GM12878 (cell line): ENCODE measurements at regions not wholly inside any gene's neighbourhood (a gene's known extent, or its start where the extent isn't known, plus 50 kb on each side); places are given as distances from the start of the nearest gene placed in this dataset.

Source experiments
- ATAC-seq: fragments of 200-7000 bp; cut with Tn5 transposase; 3 replicates; pipeline ENCODE4 v1.9.1; 2020; ENCODE audit warnings: mild to moderate bottlenecking, moderate library complexity
- BruUV-seq: library from RNA; stranded (reverse); fragments of 400-500 nt; replicated peaks from 2 replicates; lab custom pipeline; 2021; lab: Mats Ljungman, UMichigan
- CTCF ChIA-PET: fragments of 300-600 bp; sonication (Branson Sonifier 250); formaldehyde crosslinking; extraction: SDS; loops from one replicate; lab custom pipeline; 2021; ENCODE audit warnings: inconsistent platforms; lab: Yijun Ruan, JAX
- POLR2A ChIA-PET: fragments of 350-600 bp; formaldehyde crosslinking; extraction: SDS; loops from one replicate; lab custom pipeline; 2021; ENCODE audit warnings: inconsistent platforms; lab: Charles Lee
- RAD21 ChIA-PET: fragments of 300-600 bp; sonication (Branson Sonifier 250); formaldehyde crosslinking; loops from one replicate; lab custom pipeline; 2023; ENCODE audit warnings: antibody characterized with exemption; ENCODE audit not compliant: unreplicated experiment; lab: Charles Lee
- SMC1A ChIA-PET: fragments of 300-600 bp; sonication (Branson Sonifier 250); formaldehyde crosslinking; loops from one replicate; lab custom pipeline; 2023; ENCODE audit not compliant: unreplicated experiment, uncharacterized antibody; lab: Charles Lee
- DNase-seq: peaks from one replicate; pipeline ENCODE4 v3.0.0-alpha.2; 2011; ENCODE audit warnings: low read depth, low spot score
- FAIRE-seq: peaks from 3 replicates; lab custom pipeline; 2011; peaks lifted over from hg19 to GRCh38; lab: Jason Lieb, UNC
- H2AFZ ChIP-seq: 2 replicates; pipeline ENCODE4 v1.6.0; 2011; ENCODE audit warnings: low read depth, low read length, control low read depth; ENCODE audit not compliant: control insufficient read depth
- H3K27ac ChIP-seq: 2 replicates; pipeline ENCODE4 v1.5.1; 2011; ENCODE audit warnings: control low read depth; ENCODE audit not compliant: control insufficient read depth, insufficient read depth
- H3K27me3 ChIP-seq, 2 experiments: replicated peaks in 1 of 2; 2 replicates each; pipeline versions ENCODE4 v1.6.0 to v1.6.1; 2011; ENCODE audit warnings: low read length in 1 of 2; ENCODE audit not compliant: control insufficient read depth in 2 of 2, insufficient read depth in 2 of 2
- H3K36me3 ChIP-seq, 2 experiments: 2 replicates each; pipeline ENCODE4 v1.5.1; 2011; ENCODE audit warnings: low read length in 1 of 2; ENCODE audit not compliant: control insufficient read depth in 2 of 2, insufficient read depth in 2 of 2
- H3K4me1 ChIP-seq: 2 replicates; pipeline ENCODE4 v1.6.1; 2011; ENCODE audit warnings: mild to moderate bottlenecking, low read length, moderate library complexity, mixed read lengths; ENCODE audit not compliant: control insufficient read depth, insufficient read depth
- H3K4me2 ChIP-seq: 2 replicates; pipeline ENCODE4 v1.6.0; 2011; ENCODE audit warnings: control low read depth; ENCODE audit not compliant: control insufficient read depth, insufficient read depth
- H3K4me3 ChIP-seq: fragments of 200-600 bp; sonication (generic); 2 replicates; pipeline ENCODE4 v1.5.1; 2016
- H3K79me2 ChIP-seq: 2 replicates; pipeline ENCODE4 v1.6.0; 2011; ENCODE audit warnings: low read length; ENCODE audit not compliant: control insufficient read depth, insufficient read depth
- H3K9ac ChIP-seq: 2 replicates; pipeline ENCODE4 v1.8.0; 2011; ENCODE audit warnings: low read length, control low read depth, mixed read lengths; ENCODE audit not compliant: control insufficient read depth, insufficient read depth
- H3K9me3 ChIP-seq: replicated peaks from 3 replicates; pipeline ENCODE4 v1.5.1; 2011; ENCODE audit warnings: mild to moderate bottlenecking, low read length; ENCODE audit not compliant: control insufficient read depth, insufficient read depth
- H4K20me1 ChIP-seq: 2 replicates; pipeline ENCODE4 v1.6.0; 2011; ENCODE audit not compliant: control insufficient read depth, insufficient read depth
- CREM ChIP-seq: IDR thresholded peaks from 2 replicates; pipeline ENCODE4 v1.6.1; 2014; ENCODE audit warnings: antibody characterized with exemption, low read depth
- MEF2B ChIP-seq: fragments of 450-650 bp; IDR thresholded peaks from 2 replicates; pipeline ENCODE4 v1.6.1; 2018; ENCODE audit warnings: mild to moderate bottlenecking, moderate library complexity; ENCODE audit not compliant: partially characterized antibody, poor library complexity, severe bottlenecking
- NBN ChIP-seq: fragments of 450-650 bp; IDR thresholded peaks from 2 replicates; pipeline ENCODE4 v1.6.1; 2016
- NRF1 ChIP-seq: conservative IDR thresholded peaks from 2 replicates; pipeline ENCODE4 v1.6.1; 2011; ENCODE audit warnings: mild to moderate bottlenecking, low read depth, low read length, improper control_type of control experiment
- RELA ChIP-seq: fragments of 450-650 bp; IDR thresholded peaks from 2 replicates; pipeline ENCODE4 v1.8.0; 2014; ENCODE audit warnings: borderline replicate concordance; ENCODE audit not compliant: partially characterized antibody
- SREBF2 ChIP-seq: IDR thresholded peaks from 2 replicates; pipeline ENCODE4 v1.6.1; 2012; ENCODE audit warnings: mild to moderate bottlenecking, low read length
- SUZ12 ChIP-seq: fragments of 200-600 bp; sonication (generic); IDR thresholded peaks from one replicate; pipeline ENCODE4 v1.6.1; 2018; ENCODE audit warnings: antibody characterized with exemption, mild to moderate bottlenecking; ENCODE audit not compliant: unreplicated experiment
- YBX1 ChIP-seq: fragments of 450-650 bp; IDR thresholded peaks from 2 replicates; pipeline ENCODE4 v1.6.1; 2016; ENCODE audit warnings: antibody characterized with exemption
- ZBED1 ChIP-seq: IDR thresholded peaks from 2 replicates; pipeline ENCODE4 v1.6.1; 2016; ENCODE audit warnings: borderline replicate concordance
- ZNF24 ChIP-seq: fragments of 450-650 bp; IDR thresholded peaks from 2 replicates; pipeline ENCODE4 v1.6.1; 2017; ENCODE audit warnings: antibody characterized with exemption, mild to moderate bottlenecking
- WGBS: methylation state at CpG from one replicate; pipeline ENCODE4 v1.1.6; 2016; ENCODE audit warnings: low lambda C conversion rate; ENCODE audit not compliant: insufficient replicate concordance, insufficient coverage; ENCODE audit errors: missing lambda C conversion rate; 5-methylcytosine and 5-hydroxymethylcytosine counted together
- in situ Hi-C: fragments of 300-500 bp; cut with MboI; formaldehyde crosslinking; loops from 9 replicates; pipeline ENCODE4 v1.14.3; 2018; ENCODE audit warnings: mixed read lengths
- intact Hi-C: fragments of 100-400 bp; cut with micrococcal nuclease; formaldehyde crosslinking; loops from one replicate; pipeline ENCODE4 v1.14.2; 2022; ENCODE audit not compliant: unreplicated experiment
- TF ChIP-seq, protein P1 (sequence below): IDR thresholded peaks from 2 replicates; pipeline ENCODE4 v1.6.1; 2011; ENCODE audit warnings: borderline replicate concordance, low read depth, mild to moderate bottlenecking, moderate library complexity, mixed read lengths, low read length; ENCODE audit not compliant: insufficient read depth; ENCODE audit errors: extremely low read length
- TF ChIP-seq, protein P2 (sequence below): fragments of 450-650 bp; IDR thresholded peaks from 2 replicates; pipeline ENCODE4 v1.6.1; 2014; ENCODE audit warnings: mild to moderate bottlenecking
- TF ChIP-seq, protein P3 (sequence below): fragments of 450-650 bp; formaldehyde crosslinking; IDR thresholded peaks from 2 replicates; pipeline ENCODE4 v1.5.0; 2022; ENCODE audit warnings: mild to moderate bottlenecking, missing genetic modification characterization

DNA sequence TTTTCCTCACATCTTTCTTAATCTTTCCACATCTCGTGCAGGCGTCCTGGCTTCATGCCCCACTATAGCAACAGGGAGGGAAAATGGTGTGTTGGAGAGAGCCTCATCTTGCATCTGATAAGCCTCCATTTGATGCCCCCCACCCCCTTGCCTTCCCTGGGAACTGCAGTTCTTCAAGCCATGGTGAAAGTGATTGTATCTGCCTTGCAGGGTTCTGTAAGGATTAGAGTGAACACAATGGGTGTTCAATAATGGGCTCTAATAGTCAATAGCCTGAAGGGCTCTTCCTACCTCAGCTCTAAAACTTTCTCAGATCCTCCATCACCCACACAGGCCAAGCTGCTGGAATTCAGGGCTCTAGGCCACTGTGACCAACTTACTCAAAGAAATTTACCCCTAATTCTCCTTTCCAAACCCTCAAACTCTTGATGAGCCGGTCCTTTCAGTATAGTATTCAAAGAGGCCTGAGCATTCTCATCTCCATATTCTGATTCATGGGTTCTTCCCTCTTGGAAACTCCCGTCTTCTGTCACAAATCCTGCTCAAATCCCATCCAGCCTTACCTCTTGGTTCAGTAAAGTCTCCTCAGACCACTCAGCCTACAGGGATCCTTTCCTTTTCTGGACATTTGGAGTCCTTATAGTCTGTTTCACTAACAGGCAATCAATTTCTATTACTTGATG lies 128.3 kb upstream of the TRIM2 start:
- Histone ChIP-seq H3K4me2 (no peak overlapping the region), H4K20me1 (no peaks in the 10 kb centered on the region), H3K27ac (no peak overlapping the region), H3K4me3 (no peak overlapping the region), H3K36me3 (no peaks in the 10 kb centered on the region), H3K27me3 (no peaks in the 10 kb centered on the region), H3K9ac (no peak overlapping the region), H2AFZ (no peak overlapping the region), H3K4me1 (no peaks in the 10 kb centered on the region), H3K79me2 (no peaks in the 10 kb centered on the region), H3K9me3 (no peaks in the 10 kb centered on the region; the same call in 2 of the 3 replicates)
- ChIA-PET POLR2A (interaction anchor here (0.6 to 0.7 kb wide), 2 partner anchors 149 to 1290 kb away, joined by 4 to 9 read pairs; no protein-coding TSS in a partner anchor), SMC1A (interaction anchor here (1.0 to 1.3 kb wide), 2 partner anchors 10 to 51 kb away, joined by 3 to 5 read pairs; no protein-coding TSS in a partner anchor), RAD21 (no interaction called here), CTCF (interaction anchor here (1.0 to 2.1 kb wide), 4 partner anchors 7 to 227 kb away, joined by 3 to 18 read pairs (median 8); no protein-coding TSS in a partner anchor)
- in situ Hi-C loops: no loop called here
- 9% methylated on average over 4 of the region's 4 CpGs for WGBS
- DNase-seq: no peak
- intact Hi-C loops: no loop called here
- ATAC-seq: no peak
- no peak for FAIRE-seq
- BruUV-seq: no TSS peak
- TF ChIP-seq SREBF2 (no peak), ZBED1 (no peak), YBX1 (no peak), MEF2B (no peak), SUZ12 (no peak), NRF1 (no peak), CREM (no peak), NBN (no peak), ZNF24 (no peak), RELA (no peak)
- TF ChIP-seq, protein P1, sequence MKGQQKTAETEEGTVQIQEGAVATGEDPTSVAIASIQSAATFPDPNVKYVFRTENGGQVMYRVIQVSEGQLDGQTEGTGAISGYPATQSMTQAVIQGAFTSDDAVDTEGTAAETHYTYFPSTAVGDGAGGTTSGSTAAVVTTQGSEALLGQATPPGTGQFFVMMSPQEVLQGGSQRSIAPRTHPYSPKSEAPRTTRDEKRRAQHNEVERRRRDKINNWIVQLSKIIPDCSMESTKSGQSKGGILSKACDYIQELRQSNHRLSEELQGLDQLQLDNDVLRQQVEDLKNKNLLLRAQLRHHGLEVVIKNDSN: no peak
- TF ChIP-seq, protein P2, sequence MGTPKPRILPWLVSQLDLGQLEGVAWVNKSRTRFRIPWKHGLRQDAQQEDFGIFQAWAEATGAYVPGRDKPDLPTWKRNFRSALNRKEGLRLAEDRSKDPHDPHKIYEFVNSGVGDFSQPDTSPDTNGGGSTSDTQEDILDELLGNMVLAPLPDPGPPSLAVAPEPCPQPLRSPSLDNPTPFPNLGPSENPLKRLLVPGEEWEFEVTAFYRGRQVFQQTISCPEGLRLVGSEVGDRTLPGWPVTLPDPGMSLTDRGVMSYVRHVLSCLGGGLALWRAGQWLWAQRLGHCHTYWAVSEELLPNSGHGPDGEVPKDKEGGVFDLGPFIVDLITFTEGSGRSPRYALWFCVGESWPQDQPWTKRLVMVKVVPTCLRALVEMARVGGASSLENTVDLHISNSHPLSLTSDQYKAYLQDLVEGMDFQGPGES: no peak
- TF ChIP-seq, protein P3, sequence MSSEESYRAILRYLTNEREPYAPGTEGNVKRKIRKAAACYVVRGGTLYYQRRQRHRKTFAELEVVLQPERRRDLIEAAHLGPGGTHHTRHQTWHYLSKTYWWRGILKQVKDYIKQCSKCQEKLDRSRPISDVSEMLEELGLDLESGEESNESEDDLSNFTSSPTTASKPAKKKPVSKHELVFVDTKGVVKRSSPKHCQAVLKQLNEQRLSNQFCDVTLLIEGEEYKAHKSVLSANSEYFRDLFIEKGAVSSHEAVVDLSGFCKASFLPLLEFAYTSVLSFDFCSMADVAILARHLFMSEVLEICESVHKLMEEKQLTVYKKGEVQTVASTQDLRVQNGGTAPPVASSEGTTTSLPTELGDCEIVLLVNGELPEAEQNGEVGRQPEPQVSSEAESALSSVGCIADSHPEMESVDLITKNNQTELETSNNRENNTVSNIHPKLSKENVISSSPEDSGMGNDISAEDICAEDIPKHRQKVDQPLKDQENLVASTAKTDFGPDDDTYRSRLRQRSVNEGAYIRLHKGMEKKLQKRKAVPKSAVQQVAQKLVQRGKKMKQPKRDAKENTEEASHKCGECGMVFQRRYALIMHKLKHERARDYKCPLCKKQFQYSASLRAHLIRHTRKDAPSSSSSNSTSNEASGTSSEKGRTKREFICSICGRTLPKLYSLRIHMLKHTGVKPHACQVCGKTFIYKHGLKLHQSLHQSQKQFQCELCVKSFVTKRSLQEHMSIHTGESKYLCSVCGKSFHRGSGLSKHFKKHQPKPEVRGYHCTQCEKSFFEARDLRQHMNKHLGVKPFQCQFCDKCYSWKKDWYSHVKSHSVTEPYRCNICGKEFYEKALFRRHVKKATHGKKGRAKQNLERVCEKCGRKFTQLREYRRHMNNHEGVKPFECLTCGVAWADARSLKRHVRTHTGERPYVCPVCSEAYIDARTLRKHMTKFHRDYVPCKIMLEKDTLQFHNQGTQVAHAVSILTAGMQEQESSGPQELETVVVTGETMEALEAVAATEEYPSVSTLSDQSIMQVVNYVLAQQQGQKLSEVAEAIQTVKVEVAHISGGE (CRISPR knock-in tag): no peak
